Ishikawa (cell line): ENCODE measurements at regions not wholly inside any gene's neighbourhood (a gene's known extent, or its start where the extent isn't known, plus 50 kb on each side); places are given as distances from the start of the nearest gene placed in this dataset.

ENCODE experiments used
- CREB1 ChIP-seq: IDR thresholded peaks from 2 replicates; pipeline ENCODE4 v1.6.1; 2012; ENCODE audit warnings: low read depth
- EP300 ChIP-seq: IDR thresholded peaks from 2 replicates; pipeline ENCODE4 v1.6.1; 2012; ENCODE audit warnings: borderline replicate concordance
- NFIC ChIP-seq: IDR thresholded peaks from 2 replicates; pipeline ENCODE4 v1.6.1; 2012
- REST ChIP-seq: IDR thresholded peaks from 2 replicates; pipeline ENCODE4 v1.6.1; 2012; ENCODE audit warnings: low read depth, mild to moderate bottlenecking
- TAF1 ChIP-seq: IDR thresholded peaks from 2 replicates; pipeline ENCODE4 v1.6.1; 2012; ENCODE audit warnings: low read depth, mild to moderate bottlenecking
- YY1 ChIP-seq: IDR thresholded peaks from 2 replicates; pipeline ENCODE4 v1.6.1; 2012; ENCODE audit warnings: low read depth
- ZBTB7A ChIP-seq: IDR thresholded peaks from 2 replicates; pipeline ENCODE4 v1.6.1; 2012; ENCODE audit warnings: low read depth

DNA sequence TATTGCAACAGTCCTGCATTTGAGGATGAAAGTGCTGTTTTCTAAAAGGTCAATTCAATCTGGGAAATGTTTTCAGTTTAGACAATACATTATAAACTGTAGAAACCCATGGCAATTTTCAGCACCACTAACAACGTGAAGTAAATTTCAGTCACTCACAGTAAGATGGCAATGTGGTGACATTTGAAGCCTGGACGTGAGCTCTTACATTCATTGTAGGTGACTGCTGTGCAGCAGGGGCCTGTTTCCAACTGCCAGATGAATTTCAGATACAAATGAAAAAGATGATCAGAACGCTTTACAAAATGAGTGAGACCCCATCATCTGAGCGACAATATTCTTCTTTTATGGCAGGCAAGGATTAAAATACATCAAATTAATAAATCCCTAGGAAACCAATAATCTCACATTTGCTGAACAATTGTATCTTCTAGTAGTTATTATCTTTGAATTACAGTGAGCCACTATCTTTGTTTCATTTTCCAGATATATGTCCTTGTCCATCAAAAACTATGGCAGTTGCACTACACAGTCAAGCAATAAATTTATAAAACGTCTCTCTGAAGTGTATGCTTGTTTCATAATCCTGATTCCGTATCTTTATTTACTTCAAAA lies 1816.8 kb downstream of the OLFM4 start:
- TF ChIP-seq REST (no peak), CREB1 (no peak), NFIC (no peak), YY1 (no peak), TAF1 (no peak), EP300 (no peak), ZBTB7A (no peak)
